GM12865 (cell line): ENCODE measurements at regions not wholly inside any gene's neighbourhood (a gene's known extent, or its start where the extent isn't known, plus 50 kb on each side); places are given as distances from the start of the nearest gene placed in this dataset.
A peak's percentile ranks its signal among the peaks of the same experiment; 100 is the strongest.
"Not testable (repeated sequence)": the region's sequence is repeated elsewhere in the genome, so short reads cannot be mapped to it uniquely, and the experiment has no call there.

ENCODE experiments used
- DNase-seq: peaks from one replicate; pipeline ENCODE4 v3.0.0; 2010; ENCODE audit warnings: low read depth
- H3K4me3 ChIP-seq: 2 replicates; pipeline ENCODE4 v1.5.1; 2011; ENCODE audit warnings: mild to moderate bottlenecking, low read depth, low read length, control low read depth
- TF ChIP-seq, protein P1 (sequence below): IDR thresholded peaks from 2 replicates; pipeline ENCODE4 v1.5.1; 2011; ENCODE audit warnings: low read length, control low read depth, low read depth, inconsistent platforms; ENCODE audit not compliant: insufficient read depth; ENCODE audit errors: missing control alignments

DNA sequence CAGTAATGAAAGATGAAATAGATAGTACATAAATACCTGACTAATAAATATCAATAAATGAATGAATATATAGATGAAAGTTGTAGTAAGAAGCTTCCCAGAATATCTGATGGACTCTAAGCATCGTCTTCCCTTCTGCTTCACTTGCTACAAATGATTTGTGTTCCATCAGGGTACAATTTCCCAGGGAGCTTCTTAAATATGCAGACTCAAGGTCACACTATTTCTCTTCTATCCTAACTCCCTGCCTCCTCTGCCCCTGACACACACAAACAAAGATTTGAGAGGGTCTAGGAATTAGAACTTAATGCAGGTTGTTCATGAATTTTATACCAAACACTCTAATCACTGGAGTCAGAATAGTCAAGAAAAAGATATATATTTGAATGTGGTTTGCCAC is 415.9 kb upstream of the TMPRSS15 start:
- no peak for DNase-seq
- TF ChIP-seq, protein P1, sequence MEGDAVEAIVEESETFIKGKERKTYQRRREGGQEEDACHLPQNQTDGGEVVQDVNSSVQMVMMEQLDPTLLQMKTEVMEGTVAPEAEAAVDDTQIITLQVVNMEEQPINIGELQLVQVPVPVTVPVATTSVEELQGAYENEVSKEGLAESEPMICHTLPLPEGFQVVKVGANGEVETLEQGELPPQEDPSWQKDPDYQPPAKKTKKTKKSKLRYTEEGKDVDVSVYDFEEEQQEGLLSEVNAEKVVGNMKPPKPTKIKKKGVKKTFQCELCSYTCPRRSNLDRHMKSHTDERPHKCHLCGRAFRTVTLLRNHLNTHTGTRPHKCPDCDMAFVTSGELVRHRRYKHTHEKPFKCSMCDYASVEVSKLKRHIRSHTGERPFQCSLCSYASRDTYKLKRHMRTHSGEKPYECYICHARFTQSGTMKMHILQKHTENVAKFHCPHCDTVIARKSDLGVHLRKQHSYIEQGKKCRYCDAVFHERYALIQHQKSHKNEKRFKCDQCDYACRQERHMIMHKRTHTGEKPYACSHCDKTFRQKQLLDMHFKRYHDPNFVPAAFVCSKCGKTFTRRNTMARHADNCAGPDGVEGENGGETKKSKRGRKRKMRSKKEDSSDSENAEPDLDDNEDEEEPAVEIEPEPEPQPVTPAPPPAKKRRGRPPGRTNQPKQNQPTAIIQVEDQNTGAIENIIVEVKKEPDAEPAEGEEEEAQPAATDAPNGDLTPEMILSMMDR, result no peak
- H3K4me3 ChIP-seq, result no peak overlapping the region

DNA sequence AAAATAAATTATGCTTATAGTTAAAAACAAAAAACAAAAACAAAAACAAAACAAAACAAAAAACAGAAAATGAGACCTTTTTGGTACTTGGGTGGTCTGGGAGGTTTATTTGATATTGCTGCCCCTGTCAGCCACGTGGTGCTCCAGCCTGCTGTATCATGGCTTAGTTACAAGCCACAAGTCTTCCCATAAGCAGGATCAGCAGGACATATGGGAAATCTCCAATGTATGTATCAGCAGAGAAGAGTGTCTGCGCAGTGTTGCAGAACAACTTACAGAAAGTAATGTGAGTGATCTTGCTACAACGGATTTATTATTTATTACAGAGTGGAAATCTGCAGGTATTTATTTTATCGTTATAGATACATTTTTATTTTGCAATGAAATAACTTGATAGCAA is 423.0 kb upstream of the TMPRSS15 start:
- TF ChIP-seq, protein P1, result no peak

DNA sequence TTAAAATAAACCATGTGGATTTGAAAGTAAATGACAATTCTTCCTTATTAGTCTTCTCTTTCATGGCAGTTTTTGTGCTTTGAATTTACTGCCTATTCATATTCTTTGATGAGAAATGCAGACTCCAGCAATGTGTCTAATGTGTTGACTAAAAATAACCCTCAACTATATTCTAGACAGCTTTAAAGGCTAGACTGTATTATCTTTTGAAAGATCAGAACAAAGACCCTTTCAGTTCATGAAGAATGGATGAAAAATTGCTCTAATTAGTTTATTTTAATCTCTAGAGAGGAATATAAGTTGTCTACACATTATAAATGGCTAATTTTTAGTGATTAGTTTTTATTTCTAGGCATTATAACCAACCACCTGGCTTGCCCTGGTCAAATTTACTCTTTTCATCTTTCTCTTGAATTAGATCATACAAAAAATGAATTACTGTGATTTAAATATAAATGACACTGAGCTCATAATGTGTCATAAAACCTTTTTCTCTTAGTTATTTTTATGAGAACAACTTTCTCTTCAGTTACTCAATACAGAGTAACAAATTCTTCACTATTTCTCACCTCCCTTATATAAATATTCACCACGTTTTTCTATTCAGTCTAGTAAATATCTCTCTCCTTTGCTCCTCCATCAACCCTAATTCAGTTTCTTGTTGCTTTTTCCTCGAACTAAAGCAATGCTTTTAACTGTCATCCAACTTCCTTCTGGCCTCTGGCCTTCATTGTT is 428.5 kb upstream of the TMPRSS15 start:
- no peak for DNase-seq
- H3K4me3 ChIP-seq, result no peak overlapping the region
- TF ChIP-seq, protein P1, result no peak

More for the DNA sequence above, 423.0 kb upstream of the TMPRSS15 start:
- no peak overlapping the region for H3K4me3 ChIP-seq
- DNase-seq, result no peak

DNA sequence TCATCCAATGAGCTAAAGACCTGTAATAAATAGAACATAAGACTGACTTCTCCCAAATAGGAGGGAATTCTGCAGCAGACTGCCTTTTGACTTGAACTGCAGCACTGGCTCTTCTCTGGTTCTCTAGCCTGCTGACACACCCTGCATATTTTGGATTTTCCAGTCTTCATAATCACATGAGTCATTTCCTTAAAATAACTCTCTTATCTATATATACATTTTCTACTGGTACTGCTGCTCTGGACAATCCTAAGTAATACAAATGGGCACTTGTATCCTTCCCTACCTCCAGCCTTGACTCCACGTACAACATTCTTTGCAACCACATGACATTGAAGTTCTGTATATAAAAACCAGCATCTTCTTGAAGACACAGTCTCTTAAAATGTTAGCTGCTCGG is 429.4 kb upstream of the TMPRSS15 start:
- no peak overlapping the region for H3K4me3 ChIP-seq
- TF ChIP-seq, protein P1, result no peak
- DNase-seq, result no peak

DNA sequence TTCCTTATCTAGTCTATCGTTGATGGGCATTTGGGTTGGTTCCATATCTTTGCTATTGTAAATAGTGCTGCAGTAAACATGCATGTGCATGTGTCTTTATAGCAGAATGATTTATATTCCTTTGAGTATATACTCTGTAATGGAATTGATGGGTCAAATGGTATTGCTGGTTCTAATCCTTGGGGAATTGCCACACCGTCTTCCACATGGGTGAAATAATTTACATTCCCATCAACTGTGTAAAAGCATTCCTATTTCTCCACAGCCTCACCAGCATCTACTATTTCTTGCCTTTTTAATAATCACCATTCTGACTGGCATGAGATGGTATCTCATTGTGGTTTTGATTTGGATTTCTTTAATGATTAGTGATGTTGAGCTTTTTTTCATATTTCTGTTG is 430.5 kb upstream of the TMPRSS15 start:
- not testable (repeated sequence) for DNase-seq, H3K4me3 ChIP-seq

DNA sequence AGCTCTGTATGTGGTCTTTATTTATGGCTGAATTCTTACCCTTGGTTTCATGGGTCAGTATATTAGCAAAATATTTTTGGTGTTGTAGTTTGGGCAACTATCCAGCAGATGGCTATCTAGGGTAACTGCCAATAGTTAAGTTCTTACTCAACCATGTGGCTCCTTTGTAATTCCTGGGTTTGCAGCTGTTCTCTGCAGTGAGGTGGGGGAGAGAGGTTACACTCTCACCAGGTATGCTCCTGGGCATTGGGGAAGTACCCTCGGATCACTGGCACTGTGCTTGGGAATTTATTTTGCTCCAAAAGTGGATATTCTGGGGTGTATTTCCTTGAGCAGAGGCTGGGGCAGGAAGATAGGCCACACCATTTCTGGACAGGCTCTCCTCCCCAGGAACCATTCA is 436.7 kb upstream of the TMPRSS15 start:
- DNase-seq, result peak; percentile 19
- H3K4me3 ChIP-seq, result no peak overlapping the region
- TF ChIP-seq, protein P1, result peak; percentile 35

DNA sequence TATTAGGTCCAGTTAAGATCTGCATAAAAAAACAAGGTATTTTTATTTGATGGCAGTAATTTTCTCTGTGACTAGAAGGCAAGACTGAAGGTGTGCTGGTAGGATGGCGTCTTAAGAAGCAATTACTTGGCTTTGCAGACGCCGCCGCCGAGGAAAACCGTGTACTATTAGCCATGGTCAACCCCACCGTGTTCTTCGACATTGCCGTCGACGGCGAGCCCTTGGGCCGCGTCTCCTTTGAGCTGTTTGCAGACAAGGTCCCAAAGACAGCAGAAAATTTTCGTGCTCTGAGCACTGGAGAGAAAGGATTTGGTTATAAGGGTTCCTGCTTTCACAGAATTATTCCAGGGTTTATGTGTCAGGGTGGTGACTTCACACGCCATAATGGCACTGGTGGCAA is 454.0 kb upstream of the TMPRSS15 start:
- not testable (repeated sequence) for DNase-seq, H3K4me3 ChIP-seq

DNA sequence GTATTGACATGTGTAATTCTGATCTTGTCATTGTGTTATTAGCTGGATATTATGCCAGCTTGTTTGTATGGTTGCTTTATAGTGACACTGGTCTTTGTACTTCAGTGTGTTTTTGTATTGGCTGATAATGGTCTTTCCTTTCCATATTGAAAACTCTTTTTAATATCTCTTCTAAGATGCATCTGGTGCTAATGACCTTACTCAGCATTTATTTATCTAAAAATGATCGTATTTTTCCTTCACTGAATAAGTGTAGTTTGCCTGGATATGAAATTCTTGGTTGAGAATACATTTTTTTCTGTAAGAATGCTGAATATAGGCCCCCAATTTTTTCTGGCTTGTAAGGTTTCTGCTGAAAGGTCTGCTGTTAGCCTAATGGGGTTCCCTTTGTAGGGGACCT is 465.5 kb upstream of the TMPRSS15 start:
- no peak for DNase-seq
- TF ChIP-seq, protein P1, result no peak
- H3K4me3 ChIP-seq, result no peak overlapping the region
